Fibroblast of skin of right quadriceps (primary cell): ENCODE measurements at regions not wholly inside any gene's neighbourhood (a gene's known extent, or its start where the extent isn't known, plus 50 kb on each side); places are given as distances from the start of the nearest gene placed in this dataset.

ENCODE experiments used
- DNase-seq: peaks from one replicate; pipeline ENCODE4 v3.0.0-alpha.2; 2013

- DNase-seq, result peak; percentile 13
These were observed 245.0 kb upstream of the TOPAZ1 start for GRCh38 chr3:43996379-43997301.

DNA sequence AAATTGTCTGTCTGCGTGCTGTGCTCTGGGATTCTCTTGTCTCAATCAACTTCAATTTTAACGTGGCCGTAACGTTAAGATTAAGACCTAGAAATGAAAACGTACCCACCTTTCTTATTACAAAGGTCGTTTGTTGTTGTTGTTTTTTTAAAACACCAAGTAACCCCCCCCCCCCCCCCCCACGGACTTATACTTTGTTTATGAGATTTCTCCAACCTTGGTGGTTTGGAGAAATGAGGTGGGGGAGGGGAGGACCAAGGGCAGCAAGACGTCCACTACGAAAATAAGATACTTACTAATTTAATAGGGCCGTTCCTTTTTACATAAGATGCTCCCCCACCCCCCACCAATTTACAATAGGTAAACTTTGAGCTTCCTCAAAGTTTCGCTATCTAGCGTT lies 244.4 kb upstream of the TOPAZ1 start:
- no peak for DNase-seq

DNA sequence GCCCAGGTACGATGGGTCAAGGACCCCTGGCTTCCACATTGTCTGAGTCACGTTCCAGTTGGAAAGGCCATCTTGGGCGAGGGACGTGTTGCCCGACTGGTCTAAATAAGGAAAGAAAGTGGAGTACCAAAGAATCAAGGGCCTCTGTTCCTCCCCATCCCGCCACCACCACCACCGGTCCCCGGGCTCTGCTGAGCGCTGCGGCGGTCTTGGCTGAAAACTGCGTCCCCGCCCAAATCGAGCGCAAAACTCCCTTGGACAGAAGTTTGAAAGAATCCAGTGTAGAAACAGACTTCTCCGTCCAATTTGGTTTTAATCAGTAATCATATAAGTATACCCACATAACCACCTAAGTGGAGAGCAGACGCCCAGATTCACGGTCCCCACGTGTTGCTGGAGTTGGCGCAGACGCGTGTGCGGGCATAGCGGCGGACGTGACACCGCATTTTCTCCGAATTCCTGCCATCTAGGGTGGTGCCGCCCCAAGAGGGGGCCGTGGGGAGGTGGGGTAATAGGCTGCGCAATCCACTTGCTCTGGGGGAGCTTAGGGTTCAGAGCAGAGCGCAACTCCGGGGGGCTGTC lies 243.8 kb upstream of the TOPAZ1 start:
- DNase-seq, result no peak

GRCh38 chr3:43998370-43998835 lies 243.3 kb upstream of the TOPAZ1 start:
- DNase-seq, result no peak

GRCh38 chr3:43998836-43999727 lies 242.6 kb upstream of the TOPAZ1 start:
- DNase-seq, result peak; percentile 43

DNA sequence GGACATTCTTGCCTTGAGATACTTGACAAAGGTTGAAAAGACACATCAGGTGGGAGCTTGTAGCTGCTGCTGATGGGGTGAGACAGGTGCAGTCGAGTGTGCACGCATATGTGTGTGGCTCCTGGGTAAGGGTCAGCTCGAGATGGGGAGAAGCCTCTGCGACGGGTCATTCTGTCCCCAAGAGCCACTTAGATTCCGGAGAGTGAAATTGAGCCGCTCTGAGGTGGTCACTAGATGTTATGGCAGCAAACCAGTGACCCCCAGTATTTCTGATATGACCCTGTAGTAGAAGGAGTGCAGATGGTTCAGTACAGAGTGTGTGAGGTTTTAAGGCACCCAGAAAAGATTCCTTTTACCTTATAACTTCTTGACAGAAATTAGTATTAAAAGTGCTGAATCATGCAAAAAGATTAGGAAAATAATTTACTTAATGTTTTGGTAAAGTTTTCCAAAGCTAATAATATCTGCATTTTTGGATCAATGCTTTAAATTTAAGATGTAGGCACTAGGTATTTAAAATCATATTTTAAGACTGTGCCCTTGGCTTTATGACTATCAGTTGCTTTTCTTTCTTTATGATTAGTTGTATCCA lies 241.9 kb upstream of the TOPAZ1 start:
- no peak for DNase-seq

DNA sequence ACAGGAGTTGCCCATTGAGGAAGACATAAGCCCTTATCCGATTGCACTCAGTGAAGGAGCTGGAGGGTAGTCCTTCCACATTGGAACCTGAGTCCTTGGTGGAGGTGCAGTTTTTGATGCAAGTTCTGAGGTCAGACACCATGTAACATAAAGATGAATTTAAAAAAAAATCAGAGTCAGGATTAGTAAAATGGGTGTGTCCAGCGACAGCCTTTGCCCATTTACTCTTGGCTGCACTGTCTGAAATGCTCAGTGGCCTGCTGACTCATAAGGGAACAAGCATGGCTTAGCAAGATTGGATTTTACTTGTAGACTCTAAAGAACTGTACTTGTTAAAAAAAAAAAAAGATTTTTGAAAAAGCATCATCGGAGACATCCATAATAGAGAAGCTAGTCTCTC lies 241.1 kb upstream of the TOPAZ1 start:
- peak; percentile 16 for DNase-seq

GRCh38 chr3:44001072-44001471 lies 240.6 kb upstream of the TOPAZ1 start:
- DNase-seq, result no peak

DNA sequence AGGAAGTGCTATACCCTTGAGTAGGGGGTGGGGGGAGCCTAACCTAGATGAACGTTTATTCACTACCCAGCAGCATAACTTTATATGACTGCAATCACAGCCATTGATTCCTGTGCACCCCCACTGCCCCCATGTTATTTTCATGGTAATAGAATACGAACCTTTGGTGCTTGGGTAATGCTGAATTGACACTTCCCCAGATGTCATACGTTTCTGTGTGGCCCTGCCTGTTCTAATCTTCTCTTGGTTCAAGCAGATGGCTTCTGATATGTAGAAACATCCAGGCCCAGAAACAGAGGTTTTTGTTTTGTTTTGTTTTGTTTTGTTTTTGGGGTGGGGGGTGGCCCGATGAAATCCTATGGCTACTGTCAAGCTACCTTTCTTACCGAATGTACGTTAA lies 237.9 kb upstream of the TOPAZ1 start:
- DNase-seq, result no peak

DNA sequence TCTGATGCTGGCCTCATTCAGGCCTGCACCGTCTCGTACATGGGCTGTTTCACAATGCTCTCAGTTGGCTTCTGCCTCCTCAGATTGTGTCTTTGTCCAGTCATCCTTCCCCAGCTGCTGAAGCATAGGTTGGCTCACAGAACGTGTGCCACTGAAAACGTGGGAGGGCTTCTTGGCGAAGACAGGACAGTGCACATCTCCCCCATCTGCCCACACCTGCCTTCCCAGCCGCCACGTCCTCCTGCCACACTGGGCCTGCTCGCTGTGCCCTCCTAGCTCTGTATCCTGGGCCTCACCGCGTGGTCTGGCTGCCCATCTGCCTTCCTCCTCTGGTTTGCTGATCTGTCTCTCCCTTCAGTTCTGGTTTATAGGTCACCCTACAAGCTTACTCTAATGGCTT lies 230.0 kb upstream of the TOPAZ1 start:
- no peak for DNase-seq

DNA sequence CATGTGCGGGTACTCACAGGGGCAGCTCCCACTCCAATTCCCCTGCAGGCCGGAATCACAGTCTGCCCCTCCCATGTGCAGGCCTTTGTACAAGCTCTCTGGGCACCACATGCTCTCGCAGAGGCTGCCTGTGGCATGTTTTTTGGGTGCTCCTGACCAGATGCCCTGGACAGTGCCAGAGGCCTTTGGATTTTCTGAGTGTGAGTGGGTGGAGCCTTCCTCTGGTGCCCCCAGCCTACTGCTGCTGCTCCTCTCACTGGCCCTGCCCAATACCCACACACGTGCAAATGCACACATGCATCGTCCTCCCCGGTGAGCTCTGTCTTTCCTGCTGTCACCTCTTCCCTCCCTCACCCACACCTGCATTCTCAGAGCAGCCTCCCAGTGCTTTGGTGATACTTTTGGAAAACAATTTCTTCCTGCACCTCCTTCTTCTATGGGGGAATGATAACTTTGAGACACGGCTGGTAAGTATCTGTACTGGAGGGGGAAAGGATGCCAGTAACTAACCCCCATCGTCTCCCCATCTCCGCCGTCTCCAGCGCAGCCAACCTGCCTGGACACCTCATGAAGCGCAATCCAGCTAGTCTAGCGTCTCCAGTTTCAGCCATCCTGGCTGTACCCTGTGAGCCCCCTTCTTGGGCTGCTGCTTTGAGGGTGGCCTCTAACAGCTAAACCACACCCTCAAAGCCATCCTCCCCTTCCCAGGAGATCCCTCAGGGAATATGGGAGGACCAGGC lies 229.4 kb upstream of the TOPAZ1 start:
- DNase-seq, result no peak

- DNase-seq, result no peak
These were observed 227.7 kb upstream of the TOPAZ1 start for GRCh38 chr3:44013967-44014366.

GRCh38 chr3:44015170-44015569 lies 226.5 kb upstream of the TOPAZ1 start:
- no peak for DNase-seq

DNA sequence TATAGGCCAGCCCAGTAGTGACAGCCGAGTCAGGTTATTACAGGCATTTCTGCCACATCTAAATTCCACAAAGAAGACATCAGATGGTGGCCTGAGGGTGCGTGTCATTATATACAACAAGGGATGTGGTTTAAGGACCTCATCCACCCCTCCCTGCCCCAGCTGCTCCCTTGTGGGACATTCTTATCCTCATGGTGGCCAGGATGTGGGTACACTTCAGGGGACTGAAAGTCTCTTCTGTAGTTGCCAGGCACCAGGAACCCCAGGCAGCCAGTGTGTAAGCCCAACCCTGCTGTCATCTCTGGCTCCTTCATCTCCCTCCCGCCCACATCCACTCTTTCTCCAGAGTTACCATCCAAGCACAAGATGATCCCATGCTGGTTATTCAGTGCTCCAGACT lies 224.9 kb upstream of the TOPAZ1 start:
- DNase-seq, result no peak

GRCh38 chr3:44018926-44019325 lies 222.8 kb upstream of the TOPAZ1 start:
- no peak for DNase-seq

GRCh38 chr3:44019736-44020135 lies 221.9 kb upstream of the TOPAZ1 start:
- DNase-seq, result no peak

DNA sequence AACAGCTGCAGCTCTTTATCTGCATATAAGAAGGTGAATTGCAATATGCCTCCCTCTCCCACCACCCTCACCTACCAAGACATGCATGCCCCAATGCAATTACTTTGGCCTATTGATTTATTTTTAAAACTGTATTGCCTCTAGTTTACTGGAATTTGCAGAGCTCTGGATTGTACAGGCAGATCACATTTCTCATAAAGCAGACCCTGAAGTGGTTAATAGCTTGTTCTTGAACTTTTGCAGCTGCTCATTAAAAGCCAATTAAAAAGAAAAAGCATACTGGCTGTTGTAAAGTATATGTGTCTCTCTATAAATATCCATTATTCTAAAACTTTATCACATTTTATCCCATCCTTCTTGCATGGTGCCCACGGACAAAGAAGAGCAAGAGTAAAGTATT lies 221.5 kb upstream of the TOPAZ1 start:
- DNase-seq, result no peak

- DNase-seq, result no peak
These were observed 219.8 kb upstream of the TOPAZ1 start for GRCh38 chr3:44021651-44022594.

- no peak for DNase-seq
These were observed 217.6 kb upstream of the TOPAZ1 start for GRCh38 chr3:44023961-44024593.

DNA sequence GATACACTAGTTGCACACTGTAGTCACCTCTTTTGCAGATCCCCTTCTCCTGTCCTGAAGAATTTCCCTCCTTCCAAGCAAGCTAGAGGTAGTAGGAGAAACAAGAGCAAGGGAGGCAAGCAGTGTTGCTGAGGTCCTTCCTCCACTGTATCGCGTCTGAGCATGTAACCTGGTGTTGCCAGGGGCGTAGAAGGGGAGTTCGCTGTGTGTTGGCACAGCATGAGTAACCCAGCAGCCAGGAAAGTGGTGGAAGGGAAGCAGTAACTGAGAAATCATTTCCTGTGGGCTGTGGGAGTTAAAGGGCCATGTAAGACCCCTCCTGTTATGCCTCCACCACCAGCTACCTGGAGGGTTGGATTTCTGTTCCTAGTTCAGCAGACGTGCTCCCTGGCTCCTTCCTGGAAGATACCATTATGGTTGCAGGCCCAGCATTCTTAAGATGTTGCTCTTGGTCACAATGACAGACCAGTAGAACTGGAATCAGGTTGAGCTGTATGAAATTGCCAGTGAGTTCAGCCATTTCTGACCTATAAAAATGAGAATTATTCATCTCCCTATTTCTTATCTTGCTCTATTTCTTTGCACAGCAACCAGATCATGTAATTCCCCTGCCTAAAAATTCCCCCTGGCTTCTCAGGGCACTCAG lies 215.3 kb upstream of the TOPAZ1 start:
- no peak for DNase-seq
